ENCODE measurements at regions not wholly inside any gene's neighbourhood (a gene's known extent, or its start where the extent isn't known, plus 50 kb on each side); places are given as distances from the start of the nearest gene placed in this dataset.
"Not testable (repeated sequence)": the region's sequence is repeated elsewhere in the genome, so short reads cannot be mapped to it uniquely, and the experiment has no call there.

GRCh38 chr7:109616551-109617069 lies 1046.9 kb downstream of the DNAJB9 start:
- TF ChIP-seq CTCF (IDR thresholded peaks at IDR 0.05; ENCODE audit: control insufficient read depth, extremely low read depth, insufficient read depth): no peak
- DNase-seq (ENCODE audit: low read depth): no peak
- H3K4me3 ChIP-seq (ENCODE audit: low read depth, low read length): no peak overlapping the region

- no peak overlapping the region for H3K4me3 ChIP-seq (ENCODE audit: low read depth, low read length)
- TF ChIP-seq CTCF (IDR thresholded peaks at IDR 0.05; ENCODE audit: control insufficient read depth, extremely low read depth, insufficient read depth): no peak
- DNase-seq (ENCODE audit: low read depth): no peak
These were observed 1052.6 kb downstream of the DNAJB9 start for GRCh38 chr7:109622320-109622719.

GRCh38 chr7:109632890-109633289 lies 1063.2 kb downstream of the DNAJB9 start:
- not testable (repeated sequence) for DNase-seq (ENCODE audit: low read depth)

GRCh38 chr7:109635374-109635773 lies 1065.7 kb downstream of the DNAJB9 start:
- DNase-seq (ENCODE audit: low read depth): no peak
- no peak overlapping the region for H3K4me3 ChIP-seq (ENCODE audit: low read depth, low read length)
- no peak for TF ChIP-seq CTCF (IDR thresholded peaks at IDR 0.05; ENCODE audit: control insufficient read depth, extremely low read depth, insufficient read depth)

More at GRCh38 chr7:109632890-109633289, 1063.2 kb downstream of the DNAJB9 start:
- not testable (repeated sequence) for H3K4me3 ChIP-seq (ENCODE audit: low read depth, low read length)

- DNase-seq (ENCODE audit: low read depth): no peak
- no peak overlapping the region for H3K4me3 ChIP-seq (ENCODE audit: low read depth, low read length)
- no peak for TF ChIP-seq CTCF (IDR thresholded peaks at IDR 0.05; ENCODE audit: control insufficient read depth, extremely low read depth, insufficient read depth)
These were observed 1067.8 kb downstream of the DNAJB9 start for GRCh38 chr7:109637428-109637990.

GRCh38 chr7:109638321-109638720 lies 1068.6 kb downstream of the DNAJB9 start:
- H3K4me3 ChIP-seq (ENCODE audit: low read depth, low read length): no peak overlapping the region
- DNase-seq (ENCODE audit: low read depth): no peak
- TF ChIP-seq CTCF (IDR thresholded peaks at IDR 0.05; ENCODE audit: control insufficient read depth, extremely low read depth, insufficient read depth): no peak

- TF ChIP-seq CTCF (IDR thresholded peaks at IDR 0.05; ENCODE audit: control insufficient read depth, extremely low read depth, insufficient read depth): no peak
- DNase-seq (ENCODE audit: low read depth): no peak
These were observed 1069.9 kb downstream of the DNAJB9 start for GRCh38 chr7:109639561-109639960.

More at GRCh38 chr7:109639561-109639960, 1069.9 kb downstream of the DNAJB9 start:
- H3K4me3 ChIP-seq (ENCODE audit: low read depth, low read length): no peak overlapping the region
